ENCODE measurements at regions not wholly inside any gene's neighbourhood (a gene's known extent, or its start where the extent isn't known, plus 50 kb on each side); places are given as distances from the start of the nearest gene placed in this dataset.

GRCh38 chr18:71784777-71785176 lies 759.4 kb downstream of the CBLN2 start:
- Mint-ChIP-seq H3K27ac (ENCODE audit: low read depth, unreplicated experiment) (no peak overlapping the region), H3K4me3 (ENCODE audit: unreplicated experiment) (no peak overlapping the region), H3K4me1 (ENCODE audit: insufficient read depth, unreplicated experiment) (no peaks in the 10 kb centered on the region), H3K36me3 (ENCODE audit: insufficient read depth, unreplicated experiment) (no peaks in the 10 kb centered on the region), H3K9me3 (ENCODE audit: unreplicated experiment) (no peaks in the 10 kb centered on the region), H3K27me3 (ENCODE audit: insufficient read depth, unreplicated experiment) (no peaks in the 10 kb centered on the region)
- BruUV-seq (replicated peaks): no TSS peak
- ChIA-PET CTCF (interaction anchor here (0.7 to 1.2 kb wide), 4 partner anchors 10 to 203 kb away, joined by 3 to 8 read pairs (median 3); no protein-coding TSS in a partner anchor), POLR2A (interaction anchor here (0.6 kb wide), 1 partner anchor 365 kb away, joined by 5 read pairs; no protein-coding TSS in a partner anchor)
- intact Hi-C loops (cut with micrococcal nuclease): loop anchor here (10.0 kb wide), 2 partner anchors 850 to 1000 kb away; no protein-coding TSS in a partner anchor
- peak; percentile 49 for TF ChIP-seq CTCF (IDR thresholded peaks at IDR 0.05; ENCODE audit: unreplicated experiment)
- DNase-seq (ENCODE audit: unreplicated experiment): peak; percentile 34

- DNase-seq (ENCODE audit: unreplicated experiment): no peak
- H3K4me3 Mint-ChIP-seq (ENCODE audit: unreplicated experiment): no peak overlapping the region
- CTCF ChIA-PET: interaction anchor here (0.6 to 1.1 kb wide), 2 partner anchors 14 to 558 kb away, joined by 3 to 4 read pairs; no protein-coding TSS in a partner anchor
- H3K4me1 Mint-ChIP-seq (ENCODE audit: insufficient read depth, unreplicated experiment): no peaks in the 10 kb centered on the region
- no peaks in the 10 kb centered on the region for H3K36me3 Mint-ChIP-seq (ENCODE audit: insufficient read depth, unreplicated experiment)
- H3K9me3 Mint-ChIP-seq (ENCODE audit: unreplicated experiment): peaks cover 8% of the 10 kb centered on the region
- no TSS peak for BruUV-seq (replicated peaks)
- TF ChIP-seq CTCF (IDR thresholded peaks at IDR 0.05; ENCODE audit: unreplicated experiment): no peak
- H3K27ac Mint-ChIP-seq (ENCODE audit: low read depth, unreplicated experiment): no peak overlapping the region
- H3K27me3 Mint-ChIP-seq (ENCODE audit: insufficient read depth, unreplicated experiment): no peaks in the 10 kb centered on the region
- intact Hi-C loops (cut with micrococcal nuclease): no loop called here
- POLR2A ChIA-PET: no interaction called here
Observed at GRCh38 chr18:71760541-71760940, 783.6 kb downstream of the CBLN2 start.

GRCh38 chr18:71754246-71754645 lies 789.9 kb downstream of the CBLN2 start:
- peaks cover 13% of the 10 kb centered on the region for H3K27me3 Mint-ChIP-seq (ENCODE audit: insufficient read depth, unreplicated experiment)
- no peaks in the 10 kb centered on the region for H3K4me1 Mint-ChIP-seq (ENCODE audit: insufficient read depth, unreplicated experiment)
- H3K9me3 Mint-ChIP-seq (ENCODE audit: unreplicated experiment): no peaks in the 10 kb centered on the region
- no peak overlapping the region for H3K4me3 Mint-ChIP-seq (ENCODE audit: unreplicated experiment)
- intact Hi-C loops (cut with micrococcal nuclease): no loop called here
- CTCF ChIA-PET: interaction anchor here (0.6 kb wide), 2 partner anchors 158 to 972 kb away, joined by 3 read pairs; no protein-coding TSS in a partner anchor
- BruUV-seq (replicated peaks): no TSS peak
- no peak for DNase-seq (ENCODE audit: unreplicated experiment)
- H3K36me3 Mint-ChIP-seq (ENCODE audit: insufficient read depth, unreplicated experiment): no peaks in the 10 kb centered on the region
- no peak overlapping the region for H3K27ac Mint-ChIP-seq (ENCODE audit: low read depth, unreplicated experiment)
- TF ChIP-seq CTCF (IDR thresholded peaks at IDR 0.05; ENCODE audit: unreplicated experiment): no peak
- POLR2A ChIA-PET: no interaction called here

GRCh38 chr18:71743634-71744033 lies 800.5 kb downstream of the CBLN2 start:
- peaks cover 12% of the 10 kb centered on the region for H3K27me3 Mint-ChIP-seq (ENCODE audit: insufficient read depth, unreplicated experiment)
- no TSS peak for BruUV-seq (replicated peaks)
- ChIA-PET CTCF (interaction anchor here (0.5 kb wide), 1 partner anchor 811 kb away, joined by 3 read pairs; no protein-coding TSS in a partner anchor), POLR2A (no interaction called here)
- DNase-seq (ENCODE audit: unreplicated experiment): peak; percentile 6
- intact Hi-C loops (cut with micrococcal nuclease): no loop called here
- H3K36me3 Mint-ChIP-seq (ENCODE audit: insufficient read depth, unreplicated experiment): peaks cover 5% of the 10 kb centered on the region
- no peak overlapping the region for H3K4me3 Mint-ChIP-seq (ENCODE audit: unreplicated experiment)
- no peak overlapping the region for H3K27ac Mint-ChIP-seq (ENCODE audit: low read depth, unreplicated experiment)
- H3K9me3 Mint-ChIP-seq (ENCODE audit: unreplicated experiment): peaks cover 15% of the 10 kb centered on the region
- no peaks in the 10 kb centered on the region for H3K4me1 Mint-ChIP-seq (ENCODE audit: insufficient read depth, unreplicated experiment)
- no peak for TF ChIP-seq CTCF (IDR thresholded peaks at IDR 0.05; ENCODE audit: unreplicated experiment)

All from MCF 10A (cell line).